ENCODE measurements at regions not wholly inside any gene's neighbourhood (a gene's known extent, or its start where the extent isn't known, plus 50 kb on each side); places are given as distances from the start of the nearest gene placed in this dataset.

GRCh38 chr17:77481476-77482374, 341.0 kb downstream of the SEC14L1 start:
- TF ChIP-seq TEAD4 (IDR thresholded peaks at IDR 0.05) (no peak), USF1 (IDR thresholded peaks at IDR 0.05) (no peak), EGR1 (IDR thresholded peaks at IDR 0.05) (no peak), RAD21 (IDR thresholded peaks at IDR 0.05; ENCODE audit: low read depth) (no peak), NFIC (IDR thresholded peaks at IDR 0.05) (no peak), ZBTB7A (IDR thresholded peaks at IDR 0.05; ENCODE audit: low read depth) (no peak), FOXM1 (IDR thresholded peaks at IDR 0.05; ENCODE audit: borderline replicate concordance, low read depth) (no peak), CREB1 (IDR thresholded peaks at IDR 0.05; ENCODE audit: low read depth) (no peak), REST (IDR thresholded peaks at IDR 0.05; ENCODE audit: low read depth) (no peak)

- no peak for TF ChIP-seq TEAD4 (IDR thresholded peaks at IDR 0.05)
- no peak for TF ChIP-seq FOXM1 (IDR thresholded peaks at IDR 0.05; ENCODE audit: borderline replicate concordance, low read depth)
Measured at GRCh38 chr17:77482375-77483127, 341.8 kb downstream of the SEC14L1 start.

GRCh38 chr17:77483128-77483598, 342.4 kb downstream of the SEC14L1 start:
- TF ChIP-seq TEAD4 (IDR thresholded peaks at IDR 0.05), result no peak
- TF ChIP-seq TAF1 (IDR thresholded peaks at IDR 0.05; ENCODE audit: low read depth), result no peak

- no peak for TF ChIP-seq MAX (IDR thresholded peaks at IDR 0.05)
- TF ChIP-seq USF1 (IDR thresholded peaks at IDR 0.05), result no peak
- TF ChIP-seq EP300 (IDR thresholded peaks at IDR 0.05; ENCODE audit: borderline replicate concordance), result no peak
- TF ChIP-seq FOXM1 (IDR thresholded peaks at IDR 0.05; ENCODE audit: borderline replicate concordance, low read depth), result no peak
- TF ChIP-seq RAD21 (IDR thresholded peaks at IDR 0.05; ENCODE audit: low read depth), result no peak
- TF ChIP-seq CEBPB (IDR thresholded peaks at IDR 0.05), result no peak
- TF ChIP-seq REST (IDR thresholded peaks at IDR 0.05; ENCODE audit: low read depth), result no peak
- TF ChIP-seq TEAD4 (IDR thresholded peaks at IDR 0.05), result no peak
- no peak for TF ChIP-seq ZBTB7A (IDR thresholded peaks at IDR 0.05; ENCODE audit: low read depth)
- TF ChIP-seq EGR1 (IDR thresholded peaks at IDR 0.05), result no peak
- TF ChIP-seq NFIC (IDR thresholded peaks at IDR 0.05), result no peak
- no peak for TF ChIP-seq CREB1 (IDR thresholded peaks at IDR 0.05; ENCODE audit: low read depth)
- no peak for TF ChIP-seq YY1 (IDR thresholded peaks at IDR 0.05; ENCODE audit: low read depth)
- TF ChIP-seq TAF1 (IDR thresholded peaks at IDR 0.05; ENCODE audit: low read depth), result no peak
- TF ChIP-seq TCF12 (IDR thresholded peaks at IDR 0.05; ENCODE audit: low read depth), result no peak
Measured at GRCh38 chr17:77484111-77484510, 343.3 kb downstream of the SEC14L1 start.

GRCh38 chr17:77485089-77485833, 344.5 kb downstream of the SEC14L1 start:
- TF ChIP-seq REST (IDR thresholded peaks at IDR 0.05; ENCODE audit: low read depth) (no peak), TEAD4 (IDR thresholded peaks at IDR 0.05) (no peak), YY1 (IDR thresholded peaks at IDR 0.05; ENCODE audit: low read depth) (no peak), EP300 (IDR thresholded peaks at IDR 0.05; ENCODE audit: borderline replicate concordance) (no peak), NFIC (IDR thresholded peaks at IDR 0.05) (no peak), TAF1 (IDR thresholded peaks at IDR 0.05; ENCODE audit: low read depth) (no peak), RAD21 (IDR thresholded peaks at IDR 0.05; ENCODE audit: low read depth) (no peak), CEBPB (IDR thresholded peaks at IDR 0.05) (no peak), EGR1 (IDR thresholded peaks at IDR 0.05) (no peak), FOXM1 (IDR thresholded peaks at IDR 0.05; ENCODE audit: borderline replicate concordance, low read depth) (no peak), CREB1 (IDR thresholded peaks at IDR 0.05; ENCODE audit: low read depth) (no peak), TCF12 (IDR thresholded peaks at IDR 0.05; ENCODE audit: low read depth) (no peak), ZBTB7A (IDR thresholded peaks at IDR 0.05; ENCODE audit: low read depth) (no peak), MAX (IDR thresholded peaks at IDR 0.05) (no peak), USF1 (IDR thresholded peaks at IDR 0.05) (no peak)

Measured in Ishikawa (cell line).